ENCODE measurements at regions not wholly inside any gene's neighbourhood (a gene's known extent, or its start where the extent isn't known, plus 50 kb on each side); places are given as distances from the start of the nearest gene placed in this dataset.

- Histone ChIP-seq H3K4me1 (ENCODE audit: control insufficient read depth in 5 of 5, insufficient read depth in 5 of 5, low read length in 5 of 5) (peaks cover 0 to 7% (median 0%) of the 10 kb centered on the region in 5 donors), H3K27me3 (ENCODE audit: control insufficient read depth in 3 of 3, insufficient read depth in 3 of 3, low read length in 2 of 3) (no peaks in the 10 kb centered on the region), H3K4me3 (no peak overlapping the region), H3K27ac (ENCODE audit: low read depth in 1 of 2, low read length in 1 of 2) (no peak overlapping the region), H3K9ac (ENCODE audit: insufficient read depth in 1 of 2, low read length in 2 of 2) (no peak overlapping the region), H3K9me3 (ENCODE audit: control insufficient read depth in 4 of 4, insufficient read depth in 3 of 4, low read length in 3 of 4) (peaks cover 0 to 7% (median 3%) of the 10 kb centered on the region in 4 donors), H3K36me3 (ENCODE audit: control insufficient read depth in 4 of 4, insufficient read depth in 4 of 4, low read length in 4 of 4) (no peaks in the 10 kb centered on the region)
- ATAC-seq (ENCODE audit: insufficient read depth, low FRiP score): no peak
- DNase-seq: no peak
- TF ChIP-seq, protein P1, sequence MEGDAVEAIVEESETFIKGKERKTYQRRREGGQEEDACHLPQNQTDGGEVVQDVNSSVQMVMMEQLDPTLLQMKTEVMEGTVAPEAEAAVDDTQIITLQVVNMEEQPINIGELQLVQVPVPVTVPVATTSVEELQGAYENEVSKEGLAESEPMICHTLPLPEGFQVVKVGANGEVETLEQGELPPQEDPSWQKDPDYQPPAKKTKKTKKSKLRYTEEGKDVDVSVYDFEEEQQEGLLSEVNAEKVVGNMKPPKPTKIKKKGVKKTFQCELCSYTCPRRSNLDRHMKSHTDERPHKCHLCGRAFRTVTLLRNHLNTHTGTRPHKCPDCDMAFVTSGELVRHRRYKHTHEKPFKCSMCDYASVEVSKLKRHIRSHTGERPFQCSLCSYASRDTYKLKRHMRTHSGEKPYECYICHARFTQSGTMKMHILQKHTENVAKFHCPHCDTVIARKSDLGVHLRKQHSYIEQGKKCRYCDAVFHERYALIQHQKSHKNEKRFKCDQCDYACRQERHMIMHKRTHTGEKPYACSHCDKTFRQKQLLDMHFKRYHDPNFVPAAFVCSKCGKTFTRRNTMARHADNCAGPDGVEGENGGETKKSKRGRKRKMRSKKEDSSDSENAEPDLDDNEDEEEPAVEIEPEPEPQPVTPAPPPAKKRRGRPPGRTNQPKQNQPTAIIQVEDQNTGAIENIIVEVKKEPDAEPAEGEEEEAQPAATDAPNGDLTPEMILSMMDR (IDR thresholded peaks at IDR 0.05; ENCODE audit: control extremely low read depth, extremely low read depth): no peak
- WGBS, 2 donors: 43 to 50% methylated on average over 8 of the region's 8 CpGs
These were observed 178.4 kb downstream of the ADSS2 start for GRCh38 chr1:244273262-244273844.

DNA sequence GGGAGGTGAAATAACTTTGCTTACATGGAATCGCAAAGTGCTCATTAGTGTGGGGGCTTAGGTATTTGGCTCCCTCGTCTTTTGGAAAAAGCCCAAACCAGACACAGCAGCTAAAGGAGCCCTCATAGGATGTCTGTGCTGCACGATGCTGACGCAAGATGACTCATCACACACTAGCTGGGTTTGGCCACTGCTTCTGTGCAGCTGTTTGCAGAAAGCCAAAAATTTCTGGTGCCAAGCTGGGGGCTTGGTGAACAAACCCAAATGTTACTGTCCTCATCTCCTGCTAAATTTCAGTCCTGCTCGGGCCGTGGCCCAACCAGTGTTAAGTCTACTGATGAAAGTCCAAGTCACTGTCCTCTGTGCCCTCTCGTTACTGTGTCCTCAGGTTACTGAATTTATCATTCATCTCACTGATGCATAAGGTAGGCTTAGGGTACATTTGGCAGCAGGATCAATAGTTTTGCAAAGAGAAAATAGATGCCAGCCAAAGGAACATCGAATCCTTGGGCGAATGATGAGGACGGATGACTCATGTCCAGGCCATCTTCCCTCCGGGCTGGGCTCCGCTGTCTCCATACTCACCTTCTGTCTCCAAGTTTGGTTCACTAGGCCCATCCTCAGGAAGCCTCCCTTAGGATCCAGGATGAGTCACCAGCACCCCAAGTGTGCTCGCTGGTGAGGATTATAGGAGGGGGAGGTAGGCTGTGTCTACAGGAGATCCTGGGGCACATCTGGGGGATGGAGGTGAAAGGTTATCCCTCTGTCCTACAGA is 177.7 kb downstream of the ADSS2 start:
- peaks cover 0 to 7% (median 0%) of the 10 kb centered on the region in 5 donors for H3K4me1 ChIP-seq (ENCODE audit: control insufficient read depth in 5 of 5, insufficient read depth in 5 of 5, low read length in 5 of 5)
- no peak overlapping the region for H3K4me3 ChIP-seq
- WGBS, 2 donors: 63 to 65% methylated on average over 13 of the region's 13 CpGs
- peak; percentile 68 for ATAC-seq (ENCODE audit: insufficient read depth, low FRiP score)
- no peak overlapping the region for H3K9ac ChIP-seq (ENCODE audit: insufficient read depth in 1 of 2, low read length in 2 of 2)
- no peaks in the 10 kb centered on the region for H3K27me3 ChIP-seq (ENCODE audit: control insufficient read depth in 3 of 3, insufficient read depth in 3 of 3, low read length in 2 of 3)
- no peak overlapping the region for H3K27ac ChIP-seq (ENCODE audit: low read depth in 1 of 2, low read length in 1 of 2)
- DNase-seq: peak; percentile 71 to 75 (median 71)
- no peaks in the 10 kb centered on the region for H3K36me3 ChIP-seq (ENCODE audit: control insufficient read depth in 4 of 4, insufficient read depth in 4 of 4, low read length in 4 of 4)
- TF ChIP-seq, protein P1 (IDR thresholded peaks at IDR 0.05; ENCODE audit: control extremely low read depth, extremely low read depth): no peak
- H3K9me3 ChIP-seq (ENCODE audit: control insufficient read depth in 4 of 4, insufficient read depth in 3 of 4, low read length in 3 of 4): peaks cover 0 to 7% (median 3%) of the 10 kb centered on the region in 4 donors

- Histone ChIP-seq H3K4me3 (no peak overlapping the region), H3K4me1 (ENCODE audit: control insufficient read depth in 5 of 5, insufficient read depth in 5 of 5, low read length in 5 of 5) (peaks cover 0 to 7% (median 0%) of the 10 kb centered on the region in 5 donors), H3K9me3 (ENCODE audit: control insufficient read depth in 4 of 4, insufficient read depth in 3 of 4, low read length in 3 of 4) (no peaks in the 10 kb centered on the region), H3K9ac (ENCODE audit: insufficient read depth in 1 of 2, low read length in 2 of 2) (no peak overlapping the region), H3K27ac (ENCODE audit: low read depth in 1 of 2, low read length in 1 of 2) (no peak overlapping the region), H3K36me3 (ENCODE audit: control insufficient read depth in 4 of 4, insufficient read depth in 4 of 4, low read length in 4 of 4) (no peaks in the 10 kb centered on the region), H3K27me3 (ENCODE audit: control insufficient read depth in 3 of 3, insufficient read depth in 3 of 3, low read length in 2 of 3) (no peaks in the 10 kb centered on the region)
- DNase-seq (no peak), ATAC-seq (ENCODE audit: insufficient read depth, low FRiP score) (no peak)
- WGBS, 2 donors: 39 to 48% methylated on average over 3 of the region's 3 CpGs
- TF ChIP-seq, protein P1 (IDR thresholded peaks at IDR 0.05; ENCODE audit: control extremely low read depth, extremely low read depth): no peak
These were observed 175.1 kb downstream of the ADSS2 start for GRCh38 chr1:244276646-244277045.

Data from lung (tissue), 11 donors.